ENCODE measurements at regions not wholly inside any gene's neighbourhood (a gene's known extent, or its start where the extent isn't known, plus 50 kb on each side); places are given as distances from the start of the nearest gene placed in this dataset.

- H3K4me3 ChIP-seq = no peak overlapping the region
- DNase-seq (no peak), ATAC-seq (peak in 2 of 4 donors; percentile 26 to 45)
- H3K27ac ChIP-seq = peak overlapping the region in 4 of 12 donors; percentile 12 to 25 (median 18)
- no peaks in the 10 kb centered on the region for H3K27me3 ChIP-seq
- no peaks in the 10 kb centered on the region for H3K9me3 ChIP-seq
- TF ChIP-seq CTCF (IDR thresholded peaks at IDR 0.05) = no peak
- no peak for TF ChIP-seq POLR2A (IDR thresholded peaks at IDR 0.05)
- peaks cover 0 to 21% (median 0%) of the 10 kb centered on the region in 12 donors for H3K4me1 ChIP-seq
- intact Hi-C loops (cut with DNase I) = loop anchor here in 1 of 10 donors (10.0 kb wide), 1 partner anchor 148 kb away; the partner anchor contains the start of gene AVPR1A
- H3K36me3 ChIP-seq = no peaks in the 10 kb centered on the region
- 48 to 61% (median 55%) methylated on average over 2 of the region's 2 CpGs for WGBS, 4 donors
These were observed 152.0 kb upstream of the AVPR1A start for GRCh38 chr12:63302941-63303536.

GRCh38 chr12:63302269-63302940, 151.4 kb upstream of the AVPR1A start:
- Histone ChIP-seq H3K36me3 (no peaks in the 10 kb centered on the region), H3K9me3 (no peaks in the 10 kb centered on the region), H3K4me3 (no peak overlapping the region), H3K27ac (peak overlapping the region in 4 of 12 donors; percentile 12 to 25 (median 18)), H3K27me3 (no peaks in the 10 kb centered on the region), H3K4me1 (peaks cover 0 to 19% (median 0%) of the 10 kb centered on the region in 12 donors)
- ATAC-seq = no peak
- no peak for DNase-seq
- TF ChIP-seq CTCF (IDR thresholded peaks at IDR 0.05) = no peak
- no peak for TF ChIP-seq POLR2A (IDR thresholded peaks at IDR 0.05)
- 55 to 62% (median 56%) methylated on average over 7 of the region's 7 CpGs for WGBS, 4 donors
- intact Hi-C loops (cut with DNase I) = loop anchor here in 1 of 10 donors (10.0 kb wide), 1 partner anchor 148 kb away; the partner anchor contains the start of gene AVPR1A

- H3K27ac ChIP-seq = no peak overlapping the region
- TF ChIP-seq POLR2A (IDR thresholded peaks at IDR 0.05) (no peak), CTCF (IDR thresholded peaks at IDR 0.05) (no peak)
- no peak for DNase-seq
- intact Hi-C loops (cut with DNase I) = loop anchor here in 1 of 10 donors (10.0 kb wide), 1 partner anchor 147 kb away; the partner anchor contains the start of gene AVPR1A
- no peak overlapping the region for H3K4me3 ChIP-seq
- ATAC-seq = no peak
- H3K27me3 ChIP-seq = no peaks in the 10 kb centered on the region
- H3K36me3 ChIP-seq = no peaks in the 10 kb centered on the region
- H3K9me3 ChIP-seq = no peaks in the 10 kb centered on the region
- peaks cover 0 to 9% (median 0%) of the 10 kb centered on the region in 12 donors for H3K4me1 ChIP-seq
These were observed 150.3 kb upstream of the AVPR1A start for GRCh38 chr12:63301311-63301710.

- no peaks in the 10 kb centered on the region for H3K27me3 ChIP-seq
- H3K4me1 ChIP-seq = peaks cover 0 to 6% (median 0%) of the 10 kb centered on the region in 12 donors
- intact Hi-C loops (cut with DNase I) = no loop called here
- DNase-seq = no peak
- H3K4me3 ChIP-seq = no peak overlapping the region
- WGBS, 4 donors = 59 to 72% (median 72%) methylated on average over 2 of the region's 2 CpGs
- no peak overlapping the region for H3K27ac ChIP-seq
- no peaks in the 10 kb centered on the region for H3K36me3 ChIP-seq
- ATAC-seq = no peak
- TF ChIP-seq POLR2A (IDR thresholded peaks at IDR 0.05) (no peak), CTCF (IDR thresholded peaks at IDR 0.05) (no peak)
- H3K9me3 ChIP-seq = no peaks in the 10 kb centered on the region
These were observed 147.5 kb upstream of the AVPR1A start for GRCh38 chr12:63298386-63298930.
